ENCODE measurements at regions not wholly inside any gene's neighbourhood (a gene's known extent, or its start where the extent isn't known, plus 50 kb on each side); places are given as distances from the start of the nearest gene placed in this dataset.

DNA sequence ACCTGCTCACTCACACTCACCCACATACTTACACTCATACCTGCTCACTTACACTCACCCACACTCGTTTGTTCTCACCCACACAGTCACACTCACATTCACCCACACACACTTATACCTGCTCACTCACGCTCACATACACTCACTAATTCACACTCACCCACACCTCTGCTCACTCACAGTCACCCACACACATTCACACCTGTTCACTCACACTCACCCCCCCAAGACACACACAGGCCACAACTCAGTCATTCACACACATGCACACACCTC is 436.2 kb downstream of the BCL11B start:
- no peak overlapping the region for H3K27ac ChIP-seq (ENCODE audit: low read depth in 1 of 2, low read length in 1 of 2)
- DNase-seq, result no peak
- 85 to 91% methylated on average over 2 of the region's 2 CpGs for WGBS, 2 donors
- TF ChIP-seq, protein P1, sequence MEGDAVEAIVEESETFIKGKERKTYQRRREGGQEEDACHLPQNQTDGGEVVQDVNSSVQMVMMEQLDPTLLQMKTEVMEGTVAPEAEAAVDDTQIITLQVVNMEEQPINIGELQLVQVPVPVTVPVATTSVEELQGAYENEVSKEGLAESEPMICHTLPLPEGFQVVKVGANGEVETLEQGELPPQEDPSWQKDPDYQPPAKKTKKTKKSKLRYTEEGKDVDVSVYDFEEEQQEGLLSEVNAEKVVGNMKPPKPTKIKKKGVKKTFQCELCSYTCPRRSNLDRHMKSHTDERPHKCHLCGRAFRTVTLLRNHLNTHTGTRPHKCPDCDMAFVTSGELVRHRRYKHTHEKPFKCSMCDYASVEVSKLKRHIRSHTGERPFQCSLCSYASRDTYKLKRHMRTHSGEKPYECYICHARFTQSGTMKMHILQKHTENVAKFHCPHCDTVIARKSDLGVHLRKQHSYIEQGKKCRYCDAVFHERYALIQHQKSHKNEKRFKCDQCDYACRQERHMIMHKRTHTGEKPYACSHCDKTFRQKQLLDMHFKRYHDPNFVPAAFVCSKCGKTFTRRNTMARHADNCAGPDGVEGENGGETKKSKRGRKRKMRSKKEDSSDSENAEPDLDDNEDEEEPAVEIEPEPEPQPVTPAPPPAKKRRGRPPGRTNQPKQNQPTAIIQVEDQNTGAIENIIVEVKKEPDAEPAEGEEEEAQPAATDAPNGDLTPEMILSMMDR (IDR thresholded peaks at IDR 0.05; ENCODE audit: control extremely low read depth, extremely low read depth), result no peak
- ATAC-seq (ENCODE audit: insufficient read depth, low FRiP score), result no peak
- H3K36me3 ChIP-seq (ENCODE audit: control insufficient read depth in 4 of 4, insufficient read depth in 4 of 4, low read length in 4 of 4), result no peaks in the 10 kb centered on the region
- H3K4me1 ChIP-seq (ENCODE audit: control insufficient read depth in 5 of 5, insufficient read depth in 5 of 5, low read length in 5 of 5), result peaks cover 0 to 8% (median 0%) of the 10 kb centered on the region in 5 donors
- no peaks in the 10 kb centered on the region for H3K27me3 ChIP-seq (ENCODE audit: control insufficient read depth in 3 of 3, insufficient read depth in 3 of 3, low read length in 2 of 3)
- peaks cover 0 to 5% (median 0%) of the 10 kb centered on the region in 4 donors for H3K9me3 ChIP-seq (ENCODE audit: control insufficient read depth in 4 of 4, insufficient read depth in 3 of 4, low read length in 3 of 4)
- no peak overlapping the region for H3K4me3 ChIP-seq
- H3K9ac ChIP-seq (ENCODE audit: insufficient read depth in 1 of 2, low read length in 2 of 2), result no peak overlapping the region

GRCh38 chr14:98840091-98840490 is 431.9 kb downstream of the BCL11B start:
- H3K27me3 ChIP-seq (ENCODE audit: control insufficient read depth in 3 of 3, insufficient read depth in 3 of 3, low read length in 2 of 3), result no peaks in the 10 kb centered on the region
- ATAC-seq (ENCODE audit: insufficient read depth, low FRiP score), result no peak
- TF ChIP-seq, protein P1 (IDR thresholded peaks at IDR 0.05; ENCODE audit: control extremely low read depth, extremely low read depth), result no peak
- H3K9ac ChIP-seq (ENCODE audit: insufficient read depth in 1 of 2, low read length in 2 of 2), result no peak overlapping the region
- H3K4me3 ChIP-seq, result no peak overlapping the region
- 50 to 58% methylated on average over 4 of the region's 4 CpGs for WGBS, 2 donors
- peaks cover 0 to 4% (median 0%) of the 10 kb centered on the region in 5 donors for H3K4me1 ChIP-seq (ENCODE audit: control insufficient read depth in 5 of 5, insufficient read depth in 5 of 5, low read length in 5 of 5)
- peak in 2 of 3 donors; percentile 1 to 13 for DNase-seq
- H3K27ac ChIP-seq (ENCODE audit: low read depth in 1 of 2, low read length in 1 of 2), result no peak overlapping the region
- H3K36me3 ChIP-seq (ENCODE audit: control insufficient read depth in 4 of 4, insufficient read depth in 4 of 4, low read length in 4 of 4), result no peaks in the 10 kb centered on the region
- H3K9me3 ChIP-seq (ENCODE audit: control insufficient read depth in 4 of 4, insufficient read depth in 3 of 4, low read length in 3 of 4), result peaks cover 0 to 3% (median 0%) of the 10 kb centered on the region in 4 donors

GRCh38 chr14:98840511-98840910 is 431.5 kb downstream of the BCL11B start:
- peaks cover 0 to 3% (median 0%) of the 10 kb centered on the region in 4 donors for H3K9me3 ChIP-seq (ENCODE audit: control insufficient read depth in 4 of 4, insufficient read depth in 3 of 4, low read length in 3 of 4)
- 87% methylated on average over 6 of the region's 6 CpGs for WGBS, 2 donors
- H3K27ac ChIP-seq (ENCODE audit: low read depth in 1 of 2, low read length in 1 of 2), result no peak overlapping the region
- ATAC-seq (ENCODE audit: insufficient read depth, low FRiP score), result no peak
- H3K4me3 ChIP-seq, result no peak overlapping the region
- peaks cover 0 to 4% (median 0%) of the 10 kb centered on the region in 5 donors for H3K4me1 ChIP-seq (ENCODE audit: control insufficient read depth in 5 of 5, insufficient read depth in 5 of 5, low read length in 5 of 5)
- H3K36me3 ChIP-seq (ENCODE audit: control insufficient read depth in 4 of 4, insufficient read depth in 4 of 4, low read length in 4 of 4), result no peaks in the 10 kb centered on the region
- DNase-seq, result no peak
- TF ChIP-seq, protein P1 (IDR thresholded peaks at IDR 0.05; ENCODE audit: control extremely low read depth, extremely low read depth), result no peak
- H3K9ac ChIP-seq (ENCODE audit: insufficient read depth in 1 of 2, low read length in 2 of 2), result no peak overlapping the region
- no peaks in the 10 kb centered on the region for H3K27me3 ChIP-seq (ENCODE audit: control insufficient read depth in 3 of 3, insufficient read depth in 3 of 3, low read length in 2 of 3)

- TF ChIP-seq, protein P1 (IDR thresholded peaks at IDR 0.05; ENCODE audit: control extremely low read depth, extremely low read depth), result no peak
- no peak overlapping the region for H3K9ac ChIP-seq (ENCODE audit: insufficient read depth in 1 of 2, low read length in 2 of 2)
- no peak overlapping the region for H3K27ac ChIP-seq (ENCODE audit: low read depth in 1 of 2, low read length in 1 of 2)
- H3K27me3 ChIP-seq (ENCODE audit: control insufficient read depth in 3 of 3, insufficient read depth in 3 of 3, low read length in 2 of 3), result peaks cover 0 to 4% (median 0%) of the 10 kb centered on the region in 3 donors
- DNase-seq (no peak), ATAC-seq (ENCODE audit: insufficient read depth, low FRiP score) (no peak)
- peaks cover 0 to 4% (median 0%) of the 10 kb centered on the region in 5 donors for H3K4me1 ChIP-seq (ENCODE audit: control insufficient read depth in 5 of 5, insufficient read depth in 5 of 5, low read length in 5 of 5)
- no peaks in the 10 kb centered on the region for H3K36me3 ChIP-seq (ENCODE audit: control insufficient read depth in 4 of 4, insufficient read depth in 4 of 4, low read length in 4 of 4)
- no peaks in the 10 kb centered on the region for H3K9me3 ChIP-seq (ENCODE audit: control insufficient read depth in 4 of 4, insufficient read depth in 3 of 4, low read length in 3 of 4)
- no peak overlapping the region for H3K4me3 ChIP-seq
These were observed 427.5 kb downstream of the BCL11B start for GRCh38 chr14:98844456-98844855.

All from lung (tissue), 11 donors.